ENCODE measurements at regions not wholly inside any gene's neighbourhood (a gene's known extent, or its start where the extent isn't known, plus 50 kb on each side); places are given as distances from the start of the nearest gene placed in this dataset.

DNA sequence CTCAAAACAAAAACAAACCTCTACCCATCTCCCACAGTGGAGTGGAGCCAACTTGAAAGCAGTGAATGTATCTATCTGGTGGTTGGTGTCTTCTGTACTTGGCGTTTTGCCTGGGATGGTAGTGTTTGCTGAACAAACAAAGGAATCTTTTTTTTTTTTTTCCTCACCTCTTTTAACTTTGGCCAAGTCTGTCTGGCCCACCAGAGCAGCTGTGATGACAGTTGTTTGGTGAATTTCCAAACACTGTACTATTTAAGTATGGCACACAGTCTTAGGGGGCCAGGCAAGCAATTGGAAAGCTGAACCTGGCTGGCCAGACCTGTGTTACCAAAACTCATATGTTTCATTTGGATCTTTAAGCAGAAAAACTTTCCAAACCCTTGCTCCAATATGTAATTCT, 101.8 kb upstream of the CDH13 start:
- TF ChIP-seq, protein P1, sequence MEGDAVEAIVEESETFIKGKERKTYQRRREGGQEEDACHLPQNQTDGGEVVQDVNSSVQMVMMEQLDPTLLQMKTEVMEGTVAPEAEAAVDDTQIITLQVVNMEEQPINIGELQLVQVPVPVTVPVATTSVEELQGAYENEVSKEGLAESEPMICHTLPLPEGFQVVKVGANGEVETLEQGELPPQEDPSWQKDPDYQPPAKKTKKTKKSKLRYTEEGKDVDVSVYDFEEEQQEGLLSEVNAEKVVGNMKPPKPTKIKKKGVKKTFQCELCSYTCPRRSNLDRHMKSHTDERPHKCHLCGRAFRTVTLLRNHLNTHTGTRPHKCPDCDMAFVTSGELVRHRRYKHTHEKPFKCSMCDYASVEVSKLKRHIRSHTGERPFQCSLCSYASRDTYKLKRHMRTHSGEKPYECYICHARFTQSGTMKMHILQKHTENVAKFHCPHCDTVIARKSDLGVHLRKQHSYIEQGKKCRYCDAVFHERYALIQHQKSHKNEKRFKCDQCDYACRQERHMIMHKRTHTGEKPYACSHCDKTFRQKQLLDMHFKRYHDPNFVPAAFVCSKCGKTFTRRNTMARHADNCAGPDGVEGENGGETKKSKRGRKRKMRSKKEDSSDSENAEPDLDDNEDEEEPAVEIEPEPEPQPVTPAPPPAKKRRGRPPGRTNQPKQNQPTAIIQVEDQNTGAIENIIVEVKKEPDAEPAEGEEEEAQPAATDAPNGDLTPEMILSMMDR (IDR thresholded peaks at IDR 0.05; ENCODE audit: extremely low read depth in 1 of 2, insufficient read depth in 1 of 2, low read depth in 1 of 2, low read length in 2 of 2) = no peak
- TF ChIP-seq EZH2 (IDR thresholded peaks at IDR 0.05; ENCODE audit: borderline replicate concordance, low read depth, low read length, severe bottlenecking) = no peak
- no peak for TF ChIP-seq POLR2A (IDR thresholded peaks at IDR 0.05; ENCODE audit: low read depth, low read length)
- no peak for TF ChIP-seq POLR2AphosphoS5 (IDR thresholded peaks at IDR 0.05; ENCODE audit: insufficient read depth, low read depth, low read length)
- no peak for TF ChIP-seq GATA2 (IDR thresholded peaks at IDR 0.05; ENCODE audit: insufficient read depth, insufficient read length, low read depth, low read length)
- TF ChIP-seq MYC (IDR thresholded peaks at IDR 0.05; ENCODE audit: low read depth, low read length) = no peak
- TF ChIP-seq, protein P2, sequence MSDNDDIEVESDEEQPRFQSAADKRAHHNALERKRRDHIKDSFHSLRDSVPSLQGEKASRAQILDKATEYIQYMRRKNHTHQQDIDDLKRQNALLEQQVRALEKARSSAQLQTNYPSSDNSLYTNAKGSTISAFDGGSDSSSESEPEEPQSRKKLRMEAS (IDR thresholded peaks at IDR 0.05; ENCODE audit: insufficient read depth, insufficient read length) = no peak
- no peak for TF ChIP-seq FOS (IDR thresholded peaks at IDR 0.05; ENCODE audit: borderline replicate concordance, insufficient read depth, low read length)
- no peak for TF ChIP-seq JUN (IDR thresholded peaks at IDR 0.05; ENCODE audit: borderline replicate concordance, insufficient read depth, insufficient read length, low read depth)

All from endothelial cell of umbilical vein (primary cell).